Sigmoid colon (tissue), 6 donors: ENCODE measurements at regions not wholly inside any gene's neighbourhood (a gene's known extent, or its start where the extent isn't known, plus 50 kb on each side); places are given as distances from the start of the nearest gene placed in this dataset.

Source experiments
- DNase-seq: peaks from one replicate; pipeline ENCODE4 v3.0.0-alpha.2; 2019
- H3K27ac ChIP-seq, 4 donors: fragments of 200-600 bp; sonication (generic); one replicate each; pipeline ENCODE4 v1.5.1; 2016 to 2019; ENCODE audit warnings: mild to moderate bottlenecking in 1 of 4
- H3K27me3 ChIP-seq, 3 donors: fragments of 200-600 bp; sonication (generic); one replicate each; pipeline ENCODE4 v1.5.1; 2019; ENCODE audit warnings: mild to moderate bottlenecking in 1 of 3
- H3K36me3 ChIP-seq, 4 donors: fragments of 200-600 bp; sonication (generic); one replicate each; pipeline ENCODE4 v1.5.1; 2016 to 2019
- H3K4me1 ChIP-seq, 4 donors: fragments of 200-600 bp; sonication (generic); one replicate each; pipeline ENCODE4 v1.5.1; 2017 to 2019
- H3K4me3 ChIP-seq, 4 donors: fragments of 200-600 bp; sonication (generic); one replicate each; pipeline ENCODE4 v1.5.1; 2017 to 2019; ENCODE audit warnings: mild to moderate bottlenecking in 2 of 4, moderate library complexity in 1 of 4
- H3K9me3 ChIP-seq, 4 donors: fragments of 200-600 bp in 3 of 4; sonication (generic) in 3 of 4; one replicate each; pipeline versions ENCODE4 v1.5.1 to v1.6.1; 2013 to 2019
- EP300 ChIP-seq, 4 donors: sonication (generic); formaldehyde crosslinking; IDR thresholded peaks; one replicate each; pipeline ENCODE4 v1.6.1; 2017; ENCODE audit warnings: antibody characterized with exemption in 4 of 4
- POLR2A ChIP-seq, 2 donors: fragments of 450-650 bp; IDR thresholded peaks; one replicate each; pipeline ENCODE4 v1.6.1; 2016; ENCODE audit warnings: antibody characterized with exemption in 2 of 2, mild to moderate bottlenecking in 2 of 2, moderate library complexity in 2 of 2
- POLR2AphosphoS5 ChIP-seq, 4 donors: sonication (generic); formaldehyde crosslinking; IDR thresholded peaks; one replicate each; pipeline ENCODE4 v1.6.1; 2017; ENCODE audit warnings: antibody characterized with exemption in 4 of 4
- WGBS, 2 donors: extraction: QIAGEN DNeasy Blood & Tissue Kit; methylation state at CpG; one replicate each; pipeline ENCODE4 v1.1.7; 2013; 5-methylcytosine and 5-hydroxymethylcytosine counted together
- intact Hi-C: fragments of 100-400 bp; cut with DNase I; formaldehyde crosslinking; loops from one replicate; pipeline ENCODE4 v1.15.1; 2023
- TF ChIP-seq, protein P1 (sequence below), 4 experiments: fragments of 450-650 bp in 3 of 4; fragments of 200-600 bp in 1 of 4; IDR thresholded peaks; one replicate each; pipeline ENCODE4 v1.5.1; 2016 to 2019; ENCODE audit warnings: antibody characterized with exemption in 4 of 4, mild to moderate bottlenecking in 3 of 4, moderate library complexity in 2 of 4
- donor health status: healthy with polysubstance abuse.
- donor health status: healthy.

DNA sequence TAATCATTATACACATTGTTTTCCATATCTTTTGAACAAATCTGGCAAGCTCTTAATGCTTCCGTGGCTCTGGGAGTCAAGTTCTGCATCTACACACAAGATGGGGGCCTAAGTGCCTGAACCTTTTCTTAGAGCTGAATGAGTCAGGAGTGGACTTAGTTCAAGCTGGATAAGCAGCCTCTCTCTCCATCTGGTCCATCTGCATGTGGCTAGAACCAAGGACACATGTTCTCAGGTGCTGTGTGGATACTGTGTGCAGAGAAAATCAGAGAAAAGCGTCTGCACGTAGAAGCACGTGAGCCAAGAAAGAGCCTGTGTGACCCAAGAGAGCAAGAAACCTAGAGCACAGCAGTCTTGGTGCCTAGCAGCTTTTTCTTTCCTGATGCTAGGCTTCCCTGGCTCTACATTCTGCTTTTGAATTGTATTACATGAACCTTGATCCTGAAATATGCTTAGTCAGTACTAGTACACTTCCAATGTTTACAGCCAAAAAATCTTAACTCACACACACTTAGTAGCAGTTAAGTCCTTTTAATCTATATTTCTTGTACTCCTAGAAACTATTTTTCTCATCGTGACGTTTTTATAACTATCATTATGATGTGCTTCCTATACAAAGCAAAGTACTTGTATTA, 1798.9 kb downstream of the MAT2B start:
- Histone ChIP-seq H3K9me3 (no peaks in the 10 kb centered on the region), H3K4me3 (no peak overlapping the region), H3K27me3 (no peaks in the 10 kb centered on the region), H3K27ac (no peak overlapping the region), H3K4me1 (no peaks in the 10 kb centered on the region), H3K36me3 (no peaks in the 10 kb centered on the region)
- intact Hi-C loops: no loop called here
- 70 to 89% methylated on average over 6 of the region's 6 CpGs for WGBS, 2 donors
- TF ChIP-seq POLR2AphosphoS5 (IDR thresholded peaks at IDR 0.05) (no peak), POLR2A (IDR thresholded peaks at IDR 0.05) (no peak), EP300 (IDR thresholded peaks at IDR 0.05) (no peak)
- TF ChIP-seq, protein P1, sequence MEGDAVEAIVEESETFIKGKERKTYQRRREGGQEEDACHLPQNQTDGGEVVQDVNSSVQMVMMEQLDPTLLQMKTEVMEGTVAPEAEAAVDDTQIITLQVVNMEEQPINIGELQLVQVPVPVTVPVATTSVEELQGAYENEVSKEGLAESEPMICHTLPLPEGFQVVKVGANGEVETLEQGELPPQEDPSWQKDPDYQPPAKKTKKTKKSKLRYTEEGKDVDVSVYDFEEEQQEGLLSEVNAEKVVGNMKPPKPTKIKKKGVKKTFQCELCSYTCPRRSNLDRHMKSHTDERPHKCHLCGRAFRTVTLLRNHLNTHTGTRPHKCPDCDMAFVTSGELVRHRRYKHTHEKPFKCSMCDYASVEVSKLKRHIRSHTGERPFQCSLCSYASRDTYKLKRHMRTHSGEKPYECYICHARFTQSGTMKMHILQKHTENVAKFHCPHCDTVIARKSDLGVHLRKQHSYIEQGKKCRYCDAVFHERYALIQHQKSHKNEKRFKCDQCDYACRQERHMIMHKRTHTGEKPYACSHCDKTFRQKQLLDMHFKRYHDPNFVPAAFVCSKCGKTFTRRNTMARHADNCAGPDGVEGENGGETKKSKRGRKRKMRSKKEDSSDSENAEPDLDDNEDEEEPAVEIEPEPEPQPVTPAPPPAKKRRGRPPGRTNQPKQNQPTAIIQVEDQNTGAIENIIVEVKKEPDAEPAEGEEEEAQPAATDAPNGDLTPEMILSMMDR (IDR thresholded peaks at IDR 0.05): no peak
- no peak for DNase-seq

DNA sequence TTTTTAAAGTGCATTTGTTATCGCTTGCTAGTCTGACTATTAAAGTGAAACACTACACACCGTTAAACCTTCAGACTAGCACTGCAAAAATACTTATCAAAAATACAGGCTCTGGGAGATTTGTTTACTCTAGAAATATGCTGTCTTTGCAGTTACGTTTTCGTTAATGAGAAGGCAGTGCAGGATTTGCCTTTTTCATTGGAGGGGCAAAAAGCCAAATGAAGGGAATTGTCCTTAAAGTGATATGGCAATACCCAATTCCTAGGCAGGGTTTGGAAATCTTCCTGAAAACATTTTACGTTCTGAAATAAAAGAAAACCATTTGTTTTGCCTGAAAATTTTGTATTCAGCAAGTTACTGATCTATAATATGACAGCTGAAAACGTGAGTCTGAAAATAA, 1800.2 kb downstream of the MAT2B start:
- Histone ChIP-seq H3K36me3 (no peaks in the 10 kb centered on the region), H3K4me3 (no peak overlapping the region), H3K9me3 (no peaks in the 10 kb centered on the region), H3K4me1 (no peaks in the 10 kb centered on the region), H3K27ac (no peak overlapping the region), H3K27me3 (no peaks in the 10 kb centered on the region)
- TF ChIP-seq POLR2A (IDR thresholded peaks at IDR 0.05): no peak
- TF ChIP-seq POLR2AphosphoS5 (IDR thresholded peaks at IDR 0.05): no peak
- no peak for TF ChIP-seq EP300 (IDR thresholded peaks at IDR 0.05)
- TF ChIP-seq, protein P1 (IDR thresholded peaks at IDR 0.05): no peak
- intact Hi-C loops: no loop called here
- WGBS, 2 donors: 52 to 82% methylated on average over 6 of the region's 6 CpGs
- DNase-seq: no peak

DNA sequence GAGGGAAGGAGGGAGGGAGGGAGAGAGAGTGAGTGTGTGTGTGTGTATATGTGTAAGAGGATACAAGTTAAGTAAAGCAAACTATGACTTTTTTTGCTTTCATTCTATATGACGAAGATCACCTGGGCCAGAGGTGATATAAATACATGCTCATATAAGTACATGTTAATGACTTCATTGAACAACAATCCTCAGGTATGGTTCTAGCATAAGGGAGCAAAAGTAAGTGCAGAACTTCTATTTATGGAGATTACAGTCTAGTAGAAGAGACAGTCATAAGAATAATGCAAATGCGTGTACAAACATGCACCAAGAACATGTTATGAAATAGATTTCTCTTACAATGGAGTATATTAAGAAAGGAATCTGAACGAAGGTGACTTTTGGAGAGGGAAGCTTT, 1804.0 kb downstream of the MAT2B start:
- H3K27ac ChIP-seq: no peak overlapping the region
- 84 to 87% methylated on average over 3 of the region's 3 CpGs for WGBS, 2 donors
- intact Hi-C loops: no loop called here

DNA sequence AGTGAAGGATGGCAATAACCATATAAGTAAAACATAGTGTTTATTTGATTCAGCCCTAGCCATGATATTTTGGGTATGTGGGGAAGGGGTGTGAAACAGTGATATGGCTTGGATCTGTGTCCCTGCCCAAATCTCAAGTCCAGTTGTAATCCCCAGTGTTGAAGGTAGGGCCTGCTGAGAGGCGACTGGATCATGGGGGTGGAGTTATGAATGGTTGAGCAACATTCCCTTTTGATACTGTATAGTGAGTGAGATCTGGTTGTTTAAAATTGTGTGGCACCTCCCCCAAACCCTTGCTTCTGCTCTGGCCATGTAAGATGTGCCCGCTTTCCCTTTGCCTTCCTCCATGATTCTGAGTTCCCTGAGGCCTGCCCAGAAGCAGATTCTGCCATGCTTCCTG, 1804.6 kb downstream of the MAT2B start:
- Histone ChIP-seq H3K9me3 (no peaks in the 10 kb centered on the region), H3K36me3 (no peaks in the 10 kb centered on the region), H3K4me3 (no peak overlapping the region), H3K4me1 (no peaks in the 10 kb centered on the region), H3K27ac (no peak overlapping the region), H3K27me3 (no peaks in the 10 kb centered on the region)
- TF ChIP-seq, protein P1 (IDR thresholded peaks at IDR 0.05): no peak
- TF ChIP-seq POLR2AphosphoS5 (IDR thresholded peaks at IDR 0.05) (no peak), EP300 (IDR thresholded peaks at IDR 0.05) (no peak), POLR2A (IDR thresholded peaks at IDR 0.05) (no peak)
- 88 to 93% methylated on average over 2 of the region's 2 CpGs for WGBS, 2 donors
- intact Hi-C loops: no loop called here
- no peak for DNase-seq

More for the DNA sequence above, 1804.0 kb downstream of the MAT2B start:
- no peaks in the 10 kb centered on the region for H3K9me3 ChIP-seq
- no peaks in the 10 kb centered on the region for H3K27me3 ChIP-seq
- TF ChIP-seq POLR2A (IDR thresholded peaks at IDR 0.05): no peak
- TF ChIP-seq, protein P1 (IDR thresholded peaks at IDR 0.05): no peak
- no peak for DNase-seq
- H3K36me3 ChIP-seq: no peaks in the 10 kb centered on the region
- no peaks in the 10 kb centered on the region for H3K4me1 ChIP-seq
- H3K4me3 ChIP-seq: no peak overlapping the region

DNA sequence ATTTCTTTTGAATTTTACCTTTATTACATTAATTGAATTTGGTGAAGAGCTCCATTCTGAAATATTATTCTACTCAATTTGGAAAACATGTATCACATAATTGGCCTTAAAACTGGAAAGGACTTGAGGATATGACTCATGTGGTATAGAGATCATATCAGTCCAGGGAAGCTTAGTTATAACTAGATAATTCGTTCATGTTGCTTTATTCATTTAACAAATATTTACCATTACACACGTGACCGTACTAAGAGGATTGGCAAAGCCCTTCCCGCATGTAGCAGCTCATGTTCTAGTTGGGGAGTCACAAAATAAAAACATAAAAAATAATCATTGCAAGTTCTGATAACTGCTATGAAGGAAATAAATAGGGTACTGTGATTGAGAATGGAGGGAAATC, 1816.5 kb downstream of the MAT2B start:
- DNase-seq: no peak
- Histone ChIP-seq H3K4me1 (no peaks in the 10 kb centered on the region), H3K27me3 (no peaks in the 10 kb centered on the region), H3K4me3 (no peak overlapping the region), H3K9me3 (no peaks in the 10 kb centered on the region), H3K27ac (no peak overlapping the region), H3K36me3 (no peaks in the 10 kb centered on the region)
- 38 to 66% methylated on average over 4 of the region's 4 CpGs for WGBS, 2 donors
- intact Hi-C loops: no loop called here
- TF ChIP-seq, protein P1 (IDR thresholded peaks at IDR 0.05): no peak
- no peak for TF ChIP-seq POLR2A (IDR thresholded peaks at IDR 0.05)
- no peak for TF ChIP-seq EP300 (IDR thresholded peaks at IDR 0.05)
- no peak for TF ChIP-seq POLR2AphosphoS5 (IDR thresholded peaks at IDR 0.05)
